Astrocyte of the spinal cord (primary cell): ENCODE measurements at regions not wholly inside any gene's neighbourhood (a gene's known extent, or its start where the extent isn't known, plus 50 kb on each side); places are given as distances from the start of the nearest gene placed in this dataset.
A peak's percentile ranks its signal among the peaks of the same experiment; 100 is the strongest.

Experiments
- DNase-seq: peaks from one replicate; pipeline ENCODE4 v3.0.0; 2011; ENCODE audit warnings: low read depth, low spot score
- H3K4me3 ChIP-seq: 2 replicates; pipeline ENCODE4 v1.5.1; 2011; ENCODE audit warnings: low read depth, mild to moderate bottlenecking, low read length, moderate library complexity
- CTCF ChIP-seq: IDR thresholded peaks from 2 replicates; pipeline ENCODE4 v1.5.1; 2012; ENCODE audit warnings: low read depth, mild to moderate bottlenecking, low read length, inconsistent platforms
- in situ Hi-C: cut with HindIII; loops from 2 replicates; pipeline ENCODE4 v1.10.0; 2017; ENCODE audit warnings: low sequenced_read_pairs

GRCh38 chr12:58233886-58234285 lies 292.5 kb downstream of the ATP23 start:
- in situ Hi-C loops = no loop called here
- no peak for TF ChIP-seq CTCF
- no peak overlapping the region for H3K4me3 ChIP-seq
- no peak for DNase-seq

- in situ Hi-C loops = no loop called here
- TF ChIP-seq CTCF = no peak
- DNase-seq = no peak
- no peak overlapping the region for H3K4me3 ChIP-seq
Measured at GRCh38 chr12:58238411-58238810, 297.0 kb downstream of the ATP23 start.

- H3K4me3 ChIP-seq = no peak overlapping the region
- DNase-seq = no peak
- in situ Hi-C loops = no loop called here
- TF ChIP-seq CTCF = no peak
Measured at GRCh38 chr12:58241099-58241498, 299.7 kb downstream of the ATP23 start.

- no peak for TF ChIP-seq CTCF
- in situ Hi-C loops = no loop called here
- no peak overlapping the region for H3K4me3 ChIP-seq
- no peak for DNase-seq
Measured at GRCh38 chr12:58242796-58243630, 301.6 kb downstream of the ATP23 start.

- DNase-seq = no peak
- peak; percentile 10 for TF ChIP-seq CTCF
- no peak overlapping the region for H3K4me3 ChIP-seq
- in situ Hi-C loops = no loop called here
Measured at GRCh38 chr12:58247633-58248032, 306.3 kb downstream of the ATP23 start.

- in situ Hi-C loops = no loop called here
- no peak for TF ChIP-seq CTCF
- DNase-seq = no peak
- H3K4me3 ChIP-seq = no peak overlapping the region
Measured at GRCh38 chr12:58248599-58248998, 307.2 kb downstream of the ATP23 start.
